PC-3 (cell line): ENCODE measurements at regions not wholly inside any gene's neighbourhood (a gene's known extent, or its start where the extent isn't known, plus 50 kb on each side); places are given as distances from the start of the nearest gene placed in this dataset.

Source experiments
- ATAC-seq: fragments of 200-7000 bp; cut with Tn5 transposase; 2 replicates; pipeline ENCODE4 v1.9.1; 2020; ENCODE audit warnings: mild to moderate bottlenecking, moderate library complexity
- BruUV-seq: library from RNA; stranded (reverse); fragments of 400-500 nt; replicated peaks from 2 replicates; lab custom pipeline; 2021; lab: Mats Ljungman, UMichigan
- CTCF ChIA-PET: fragments of 300-600 bp; sonication (Branson Sonifier 250); formaldehyde crosslinking; loops from one replicate; lab custom pipeline; 2022; ENCODE audit warnings: antibody characterized with exemption; lab: Charles Lee
- POLR2A ChIA-PET: fragments of 300-600 bp; sonication (Branson Sonifier 250); formaldehyde crosslinking; loops from one replicate; lab custom pipeline; 2022; ENCODE audit warnings: antibody characterized with exemption; ENCODE audit not compliant: unreplicated experiment; lab: Charles Lee
- DNase-seq: peaks from one replicate; pipeline ENCODE4 v3.0.0-alpha.2; 2015
- H2AFZ ChIP-seq: fragments of 300-600 bp; sonication (generic); 2 replicates; pipeline ENCODE4 v1.6.0; 2016; ENCODE audit warnings: antibody characterized with exemption, low read length
- H3F3A ChIP-seq: fragments of 300-600 bp; sonication (generic); one replicate; pipeline ENCODE4 v1.6.0; 2017; ENCODE audit warnings: antibody characterized with exemption, low read length, control low read depth, mild to moderate bottlenecking; ENCODE audit not compliant: unreplicated experiment
- H3K27ac ChIP-seq: fragments of 300-600 bp; sonication (generic); 2 replicates; pipeline ENCODE4 v1.5.1; 2016; ENCODE audit warnings: mild to moderate bottlenecking, low read length
- H3K27me3 ChIP-seq: fragments of 300-600 bp; sonication (generic); 2 replicates; pipeline ENCODE4 v1.6.1; 2016; ENCODE audit warnings: low read length, mixed read lengths
- H3K36me3 ChIP-seq: fragments of 300-600 bp; sonication (generic); 2 replicates; pipeline ENCODE4 v1.6.1; 2016; ENCODE audit warnings: low read depth, mixed run types, low read length, mixed read lengths
- H3K4me1 ChIP-seq: fragments of 300-600 bp; sonication (generic); 2 replicates; pipeline ENCODE4 v1.5.1; 2016; ENCODE audit warnings: low read length; ENCODE audit not compliant: insufficient read depth
- H3K4me2 ChIP-seq: fragments of 300-600 bp; sonication (generic); 2 replicates; pipeline ENCODE4 v1.6.0; 2016; ENCODE audit warnings: low read length
- H3K4me3 ChIP-seq: fragments of 300-600 bp; sonication (generic); 2 replicates; pipeline ENCODE4 v1.5.1; 2016; ENCODE audit warnings: mild to moderate bottlenecking, low read length, mixed read lengths
- H3K79me2 ChIP-seq: fragments of 300-600 bp; sonication (generic); 2 replicates; pipeline ENCODE4 v1.6.1; 2017; ENCODE audit warnings: low read length, mixed read lengths
- H3K9ac ChIP-seq: fragments of 300-600 bp; sonication (generic); 2 replicates; pipeline ENCODE4 v1.6.0; 2016; ENCODE audit warnings: mild to moderate bottlenecking, low read length
- H3K9me2 ChIP-seq: fragments of 300-600 bp; sonication (generic); replicated peaks from 2 replicates; pipeline ENCODE4 v1.6.1; 2016; ENCODE audit warnings: mixed run types, low read length, mixed read lengths
- H3K9me3 ChIP-seq: fragments of 300-600 bp; sonication (generic); 2 replicates; pipeline ENCODE4 v1.6.1; 2016; ENCODE audit warnings: low read length, mixed read lengths
- H4K20me1 ChIP-seq: fragments of 300-600 bp; sonication (generic); 2 replicates; pipeline ENCODE4 v1.6.1; 2016; ENCODE audit warnings: low read length, mixed read lengths
- EZH2 ChIP-seq: fragments of 300-600 bp; sonication (generic); IDR thresholded peaks from one replicate; pipeline ENCODE4 v1.6.1; 2017; ENCODE audit warnings: antibody characterized with exemption, mild to moderate bottlenecking, low read length; ENCODE audit not compliant: unreplicated experiment
- EZH2phosphoT487 ChIP-seq: fragments of 300-600 bp; sonication (generic); IDR thresholded peaks from 2 replicates; pipeline ENCODE4 v1.6.1; 2018; ENCODE audit warnings: mild to moderate bottlenecking, antibody characterized with exemption, low read length, borderline replicate concordance
- intact Hi-C: fragments of 100-400 bp; cut with micrococcal nuclease; formaldehyde crosslinking; loops from 2 replicates; pipeline ENCODE4 v1.9.0; 2023
- TF ChIP-seq, protein P1 (sequence below): fragments of 300-600 bp; sonication (generic); conservative IDR thresholded peaks from 2 replicates; pipeline ENCODE4 v1.5.1; 2017; ENCODE audit warnings: antibody characterized with exemption, low read depth, mild to moderate bottlenecking, low read length

GRCh38 chr2:13103151-13103550, 386.4 kb downstream of the TRIB2 start:
- Histone ChIP-seq H3K9me2 (no peaks in the 10 kb centered on the region), H3K4me2 (no peak overlapping the region), H3K27ac (no peak overlapping the region), H3K9ac (no peak overlapping the region), H3K4me3 (no peak overlapping the region), H3K4me1 (no peaks in the 10 kb centered on the region), H3K27me3 (peaks cover 37% of the 10 kb centered on the region), H3K9me3 (0 out of 2 replicates have a peak, but pooled peaks cover 6% of the 10 kb centered on the region), H3K79me2 (no peaks in the 10 kb centered on the region), H3F3A (no peaks in the 10 kb centered on the region), H3K36me3 (no peaks in the 10 kb centered on the region), H2AFZ (no peak overlapping the region), H4K20me1 (no peaks in the 10 kb centered on the region)
- DNase-seq (no peak), ATAC-seq (no peak)
- no TSS peak for BruUV-seq
- POLR2A ChIA-PET = no interaction called here
- CTCF ChIA-PET = no interaction called here
- intact Hi-C loops = no loop called here
- TF ChIP-seq, protein P1, sequence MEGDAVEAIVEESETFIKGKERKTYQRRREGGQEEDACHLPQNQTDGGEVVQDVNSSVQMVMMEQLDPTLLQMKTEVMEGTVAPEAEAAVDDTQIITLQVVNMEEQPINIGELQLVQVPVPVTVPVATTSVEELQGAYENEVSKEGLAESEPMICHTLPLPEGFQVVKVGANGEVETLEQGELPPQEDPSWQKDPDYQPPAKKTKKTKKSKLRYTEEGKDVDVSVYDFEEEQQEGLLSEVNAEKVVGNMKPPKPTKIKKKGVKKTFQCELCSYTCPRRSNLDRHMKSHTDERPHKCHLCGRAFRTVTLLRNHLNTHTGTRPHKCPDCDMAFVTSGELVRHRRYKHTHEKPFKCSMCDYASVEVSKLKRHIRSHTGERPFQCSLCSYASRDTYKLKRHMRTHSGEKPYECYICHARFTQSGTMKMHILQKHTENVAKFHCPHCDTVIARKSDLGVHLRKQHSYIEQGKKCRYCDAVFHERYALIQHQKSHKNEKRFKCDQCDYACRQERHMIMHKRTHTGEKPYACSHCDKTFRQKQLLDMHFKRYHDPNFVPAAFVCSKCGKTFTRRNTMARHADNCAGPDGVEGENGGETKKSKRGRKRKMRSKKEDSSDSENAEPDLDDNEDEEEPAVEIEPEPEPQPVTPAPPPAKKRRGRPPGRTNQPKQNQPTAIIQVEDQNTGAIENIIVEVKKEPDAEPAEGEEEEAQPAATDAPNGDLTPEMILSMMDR = no peak
- no peak for TF ChIP-seq EZH2phosphoT487
- TF ChIP-seq EZH2 = no peak

GRCh38 chr2:13103778-13104493, 387.2 kb downstream of the TRIB2 start:
- no peak overlapping the region for H3K4me3 ChIP-seq
- H4K20me1 ChIP-seq = no peaks in the 10 kb centered on the region
- no peak overlapping the region for H3K9ac ChIP-seq
- DNase-seq (no peak), ATAC-seq (no peak)
- 0 out of 2 replicates have a peak, but pooled peaks cover 2% of the 10 kb centered on the region for H3K9me3 ChIP-seq
- H3K4me2 ChIP-seq = no peak overlapping the region
- TF ChIP-seq EZH2 (no peak), EZH2phosphoT487 (no peak)
- TF ChIP-seq, protein P1 = no peak
- no peak overlapping the region for H3K27ac ChIP-seq
- POLR2A ChIA-PET = no interaction called here
- H3K9me2 ChIP-seq = no peaks in the 10 kb centered on the region
- BruUV-seq = no TSS peak
- intact Hi-C loops = no loop called here
- no peaks in the 10 kb centered on the region for H3K36me3 ChIP-seq
- CTCF ChIA-PET = interaction anchor here (0.7 kb wide), 1 partner anchor 97 kb away, joined by 3 read pairs; no protein-coding TSS in a partner anchor
- no peaks in the 10 kb centered on the region for H3K79me2 ChIP-seq
- H2AFZ ChIP-seq = no peak overlapping the region
- H3K4me1 ChIP-seq = no peaks in the 10 kb centered on the region
- H3K27me3 ChIP-seq = peaks cover 37% of the 10 kb centered on the region
- no peaks in the 10 kb centered on the region for H3F3A ChIP-seq

DNA sequence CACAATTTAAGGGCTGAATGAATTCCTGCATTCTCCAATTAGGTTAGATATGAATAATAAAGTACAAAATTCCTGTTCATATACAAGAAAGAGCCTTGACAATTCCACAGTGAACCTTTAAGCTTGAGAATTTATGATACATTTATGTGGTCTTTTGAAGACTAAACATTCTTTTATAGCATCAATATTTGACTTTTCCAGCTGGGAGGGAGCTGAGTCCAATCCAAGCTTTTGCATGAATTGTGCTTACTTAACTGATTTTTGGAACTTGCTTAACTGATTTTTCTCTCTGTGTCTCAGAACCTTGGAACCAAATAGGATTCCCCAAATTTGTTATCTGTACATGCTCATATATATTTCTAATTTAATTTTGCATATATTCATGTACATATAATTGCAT, 388.0 kb downstream of the TRIB2 start:
- Histone ChIP-seq H3K27ac (no peak overlapping the region), H3K27me3 (peaks cover 37% of the 10 kb centered on the region), H3K9ac (no peak overlapping the region), H3K4me1 (no peaks in the 10 kb centered on the region), H3F3A (no peaks in the 10 kb centered on the region), H4K20me1 (no peaks in the 10 kb centered on the region), H3K9me3 (no peaks in the 10 kb centered on the region), H3K4me2 (no peak overlapping the region), H3K79me2 (no peaks in the 10 kb centered on the region), H2AFZ (no peak overlapping the region), H3K4me3 (no peak overlapping the region), H3K36me3 (no peaks in the 10 kb centered on the region), H3K9me2 (no peaks in the 10 kb centered on the region)
- no TSS peak for BruUV-seq
- TF ChIP-seq EZH2phosphoT487 (no peak), EZH2 (no peak)
- TF ChIP-seq, protein P1 = no peak
- POLR2A ChIA-PET = no interaction called here
- no peak for ATAC-seq
- DNase-seq = no peak
- intact Hi-C loops = no loop called here
- CTCF ChIA-PET = interaction anchor here (0.7 kb wide), 1 partner anchor 98 kb away, joined by 3 read pairs; no protein-coding TSS in a partner anchor
